ENCODE measurements at regions not wholly inside any gene's neighbourhood (a gene's known extent, or its start where the extent isn't known, plus 50 kb on each side); places are given as distances from the start of the nearest gene placed in this dataset.
"Not testable (repeated sequence)": the region's sequence is repeated elsewhere in the genome, so short reads cannot be mapped to it uniquely, and the experiment has no call there.

GRCh38 chr5:8714198-8714597 lies 831.7 kb downstream of the SEMA5A start:
- H3K27ac Mint-ChIP-seq = no peak overlapping the region
- DNase-seq = no peak
- no peaks in the 10 kb centered on the region for H3K4me1 Mint-ChIP-seq

DNA sequence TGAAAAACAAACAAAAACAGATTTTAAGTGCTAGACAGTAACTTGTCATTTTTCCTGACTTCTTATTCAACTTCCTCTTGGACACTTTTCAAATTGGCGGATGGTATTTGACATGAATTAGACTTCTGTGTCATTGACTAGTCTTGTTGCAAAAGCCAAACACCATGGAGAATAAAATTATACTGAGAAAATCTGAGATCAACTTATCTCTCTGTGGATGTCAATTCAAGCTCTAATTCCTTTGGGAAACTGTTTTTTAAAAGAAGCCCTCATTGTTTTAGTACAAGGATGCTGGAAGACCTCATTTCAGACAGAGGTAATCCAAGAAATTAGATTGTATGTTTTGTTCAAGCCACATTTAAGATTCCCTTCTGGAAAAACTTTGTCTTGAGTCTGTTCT lies 831.0 kb downstream of the SEMA5A start:
- H3K4me1 Mint-ChIP-seq = no peaks in the 10 kb centered on the region
- no peaks in the 10 kb centered on the region for H3K9me3 Mint-ChIP-seq
- H3K27me3 Mint-ChIP-seq = no peaks in the 10 kb centered on the region
- H3K27ac Mint-ChIP-seq = no peak overlapping the region
- no peak overlapping the region for H3K4me3 Mint-ChIP-seq
- intact Hi-C loops (cut with micrococcal nuclease) = no loop called here
- no peak for DNase-seq
- no peaks in the 10 kb centered on the region for H3K36me3 Mint-ChIP-seq (ENCODE audit: low read depth)

More at GRCh38 chr5:8714198-8714597, 831.7 kb downstream of the SEMA5A start:
- intact Hi-C loops (cut with micrococcal nuclease) = no loop called here
- H3K4me3 Mint-ChIP-seq = no peak overlapping the region
- H3K9me3 Mint-ChIP-seq = no peaks in the 10 kb centered on the region
- no peaks in the 10 kb centered on the region for H3K27me3 Mint-ChIP-seq
- H3K36me3 Mint-ChIP-seq (ENCODE audit: low read depth) = no peaks in the 10 kb centered on the region

DNA sequence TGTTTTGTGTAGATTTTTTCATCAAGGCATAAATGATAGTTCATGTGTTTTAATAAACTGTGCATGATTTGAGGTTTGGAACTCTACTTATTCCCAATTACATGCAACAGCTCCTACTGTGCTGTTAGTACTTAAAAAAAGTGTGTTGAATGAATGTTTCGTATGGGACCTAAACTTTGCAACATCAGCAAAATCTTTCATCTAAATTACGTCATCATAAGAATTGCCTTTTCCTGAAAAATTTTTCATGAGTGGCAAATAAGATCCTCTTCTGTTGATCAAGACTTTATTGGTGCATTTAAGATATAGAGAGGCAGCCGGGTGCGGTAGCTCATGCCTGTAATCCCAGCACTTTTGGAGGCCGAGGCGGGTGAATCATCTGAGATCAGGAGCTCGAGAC lies 826.1 kb downstream of the SEMA5A start:
- H3K36me3 Mint-ChIP-seq (ENCODE audit: low read depth) = no peaks in the 10 kb centered on the region
- H3K27ac Mint-ChIP-seq = no peak overlapping the region
- H3K27me3 Mint-ChIP-seq = no peaks in the 10 kb centered on the region
- intact Hi-C loops (cut with micrococcal nuclease) = no loop called here
- no peak overlapping the region for H3K4me3 Mint-ChIP-seq
- H3K9me3 Mint-ChIP-seq = no peaks in the 10 kb centered on the region
- no peaks in the 10 kb centered on the region for H3K4me1 Mint-ChIP-seq
- DNase-seq = no peak

DNA sequence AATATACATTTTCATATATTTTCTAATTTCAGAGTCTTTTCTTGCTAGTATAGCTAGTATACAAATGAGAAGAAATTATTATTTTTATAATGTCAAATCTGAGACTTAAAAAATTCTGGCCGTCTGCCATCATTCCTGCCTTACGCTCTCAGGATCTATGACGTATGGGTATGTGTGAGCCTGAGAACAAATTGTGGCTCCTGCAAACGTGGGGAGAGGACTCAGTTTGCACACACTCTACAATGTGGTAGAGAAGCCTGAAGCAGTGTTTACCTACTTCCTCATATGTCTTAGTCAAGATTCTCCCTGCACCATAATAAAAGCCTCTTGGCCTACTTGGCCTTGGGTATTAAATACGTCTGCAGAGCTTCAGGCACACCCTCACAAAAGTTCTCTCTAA lies 825.4 kb downstream of the SEMA5A start:
- Mint-ChIP-seq H3K36me3 (ENCODE audit: low read depth) (no peaks in the 10 kb centered on the region), H3K27me3 (no peaks in the 10 kb centered on the region), H3K4me3 (no peak overlapping the region), H3K27ac (no peak overlapping the region), H3K4me1 (no peaks in the 10 kb centered on the region), H3K9me3 (no peaks in the 10 kb centered on the region)
- DNase-seq = no peak
- intact Hi-C loops (cut with micrococcal nuclease) = no loop called here

DNA sequence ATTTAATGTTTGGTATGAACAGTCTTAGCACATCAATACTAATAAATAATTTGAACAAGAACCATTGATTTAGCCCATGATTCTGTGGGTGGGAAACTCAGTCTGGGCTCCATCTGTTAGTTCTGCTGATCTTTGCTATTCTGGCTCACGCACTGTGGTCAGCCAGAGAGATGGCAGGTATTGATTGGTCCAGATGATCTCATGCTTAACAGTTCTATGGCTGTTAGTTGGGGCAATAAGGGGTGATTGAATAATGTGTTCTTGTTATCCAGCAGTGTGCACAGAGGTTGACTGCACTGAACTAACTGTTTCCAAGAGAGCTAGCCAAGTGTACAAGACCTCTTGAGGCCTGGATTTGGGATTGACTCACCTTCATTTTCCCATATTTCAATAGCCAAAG lies 824.3 kb downstream of the SEMA5A start:
- H3K9me3 Mint-ChIP-seq = no peaks in the 10 kb centered on the region
- no peak overlapping the region for H3K4me3 Mint-ChIP-seq
- H3K27ac Mint-ChIP-seq = no peak overlapping the region
- no peaks in the 10 kb centered on the region for H3K36me3 Mint-ChIP-seq (ENCODE audit: low read depth)
- DNase-seq = no peak
- intact Hi-C loops (cut with micrococcal nuclease) = no loop called here
- no peaks in the 10 kb centered on the region for H3K27me3 Mint-ChIP-seq
- H3K4me1 Mint-ChIP-seq = no peaks in the 10 kb centered on the region

DNA sequence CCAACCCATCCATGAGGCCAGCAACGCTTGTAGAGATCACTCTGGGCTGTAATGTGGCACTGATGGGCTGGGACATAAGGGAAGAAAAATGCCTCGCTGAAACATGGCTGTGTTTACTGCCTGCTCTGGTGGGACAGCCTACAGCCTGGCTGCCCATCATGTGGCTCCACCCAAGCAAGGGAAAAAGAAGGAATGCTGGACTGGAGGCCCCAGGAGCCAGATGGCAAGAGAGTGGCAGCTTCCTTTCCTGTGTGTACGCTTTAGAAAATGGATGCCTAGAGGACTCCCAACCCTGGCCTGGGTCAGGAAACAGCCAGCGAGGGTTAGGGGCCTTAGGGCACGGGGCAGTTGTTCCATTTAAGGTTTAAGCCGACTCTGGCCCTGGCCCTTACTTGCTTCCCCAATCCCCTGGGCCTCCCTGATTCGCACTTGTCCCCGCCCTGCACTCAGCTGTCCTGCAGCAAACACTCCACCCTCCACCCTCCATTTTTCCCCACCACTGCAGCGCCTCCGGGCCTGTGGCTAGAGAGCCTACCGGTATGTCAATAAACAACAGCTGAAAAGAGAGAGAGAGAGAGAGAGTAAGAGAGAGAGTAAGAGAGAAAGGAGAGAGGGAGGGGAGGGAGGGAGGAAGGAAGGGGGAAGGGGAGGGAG lies 819.4 kb downstream of the SEMA5A start:
- no peaks in the 10 kb centered on the region for H3K9me3 Mint-ChIP-seq
- no peaks in the 10 kb centered on the region for H3K4me1 Mint-ChIP-seq
- no peaks in the 10 kb centered on the region for H3K36me3 Mint-ChIP-seq (ENCODE audit: low read depth)
- no peak for DNase-seq
- no peak overlapping the region for H3K27ac Mint-ChIP-seq
- no peak overlapping the region for H3K4me3 Mint-ChIP-seq
- no peaks in the 10 kb centered on the region for H3K27me3 Mint-ChIP-seq
- intact Hi-C loops (cut with micrococcal nuclease) = no loop called here

- Mint-ChIP-seq H3K27ac (no peak overlapping the region), H3K9me3 (no peaks in the 10 kb centered on the region), H3K36me3 (ENCODE audit: low read depth) (no peaks in the 10 kb centered on the region), H3K4me3 (no peak overlapping the region), H3K27me3 (no peaks in the 10 kb centered on the region), H3K4me1 (no peaks in the 10 kb centered on the region)
- intact Hi-C loops (cut with micrococcal nuclease) = no loop called here
- DNase-seq = no peak
Measured at GRCh38 chr5:8727396-8727795, 818.5 kb downstream of the SEMA5A start.

DNA sequence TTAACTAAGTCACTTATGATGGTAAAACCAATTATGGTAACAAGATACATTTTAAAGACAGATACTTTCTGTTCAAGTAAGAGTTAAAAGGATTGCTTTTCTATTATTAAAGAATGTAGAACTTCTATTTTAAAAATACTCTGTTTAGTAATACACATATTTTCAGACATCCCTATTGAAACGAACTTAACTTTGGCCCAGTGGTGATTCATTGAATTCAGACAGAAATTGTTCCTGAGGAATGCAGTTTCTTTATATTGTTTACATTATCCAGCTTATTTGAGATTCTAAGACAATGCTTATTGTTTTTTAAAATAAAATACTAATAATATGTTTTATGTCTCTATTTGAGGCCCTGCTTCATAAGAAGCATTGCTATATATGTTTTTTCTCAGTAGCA lies 816.4 kb downstream of the SEMA5A start:
- Mint-ChIP-seq H3K27me3 (no peaks in the 10 kb centered on the region), H3K9me3 (peaks cover 3% of the 10 kb centered on the region), H3K4me3 (no peak overlapping the region), H3K4me1 (no peaks in the 10 kb centered on the region), H3K36me3 (ENCODE audit: low read depth) (no peaks in the 10 kb centered on the region), H3K27ac (no peak overlapping the region)
- intact Hi-C loops (cut with micrococcal nuclease) = no loop called here
- no peak for DNase-seq

- Mint-ChIP-seq H3K27me3 (no peaks in the 10 kb centered on the region), H3K4me1 (no peaks in the 10 kb centered on the region)
Measured at GRCh38 chr5:8730194-8730593, 815.7 kb downstream of the SEMA5A start.

DNA sequence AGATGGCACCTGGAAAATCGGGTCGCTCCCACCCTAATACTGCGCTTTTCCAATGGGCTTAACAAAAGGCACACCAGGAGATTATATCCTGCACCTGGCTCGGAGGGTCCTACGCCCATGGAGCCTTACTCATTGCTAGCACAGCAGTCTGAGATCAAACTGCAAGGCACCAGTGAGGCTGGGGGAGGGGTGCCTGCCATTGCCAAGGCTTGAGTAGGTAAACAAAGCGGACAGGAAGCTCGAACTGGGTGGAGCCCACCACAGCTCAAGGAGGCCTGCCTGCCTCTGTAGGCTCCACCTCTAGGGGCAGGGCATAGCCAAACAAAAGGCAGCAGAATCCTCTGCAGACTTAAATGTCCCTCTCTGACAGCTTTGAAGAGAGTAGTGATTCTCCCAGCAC lies 814.8 kb downstream of the SEMA5A start:
- H3K27me3 Mint-ChIP-seq; H3K27ac Mint-ChIP-seq; DNase-seq; H3K9me3 Mint-ChIP-seq; H3K4me1 Mint-ChIP-seq; H3K36me3 Mint-ChIP-seq (ENCODE audit: low read depth); intact Hi-C loops (cut with micrococcal nuclease); H3K4me3 Mint-ChIP-seq: not testable (repeated sequence)

More at GRCh38 chr5:8730194-8730593, 815.7 kb downstream of the SEMA5A start:
- peaks cover 3% of the 10 kb centered on the region for H3K9me3 Mint-ChIP-seq
- no peak for DNase-seq
- no peak overlapping the region for H3K27ac Mint-ChIP-seq
- no peak overlapping the region for H3K4me3 Mint-ChIP-seq
- no peaks in the 10 kb centered on the region for H3K36me3 Mint-ChIP-seq (ENCODE audit: low read depth)
- intact Hi-C loops (cut with micrococcal nuclease) = no loop called here

- H3K9me3 Mint-ChIP-seq = peaks cover 8% of the 10 kb centered on the region
- no peak for DNase-seq
- no peaks in the 10 kb centered on the region for H3K4me1 Mint-ChIP-seq
- H3K36me3 Mint-ChIP-seq (ENCODE audit: low read depth) = no peaks in the 10 kb centered on the region
- no peak overlapping the region for H3K4me3 Mint-ChIP-seq
- H3K27me3 Mint-ChIP-seq = no peaks in the 10 kb centered on the region
- H3K27ac Mint-ChIP-seq = no peak overlapping the region
- intact Hi-C loops (cut with micrococcal nuclease) = no loop called here
Measured at GRCh38 chr5:8740595-8740994, 805.3 kb downstream of the SEMA5A start.

- no peak for DNase-seq
- Mint-ChIP-seq H3K4me3 (no peak overlapping the region), H3K9me3 (no peaks in the 10 kb centered on the region), H3K36me3 (ENCODE audit: low read depth) (no peaks in the 10 kb centered on the region), H3K27me3 (no peaks in the 10 kb centered on the region), H3K4me1 (no peaks in the 10 kb centered on the region), H3K27ac (no peak overlapping the region)
- intact Hi-C loops (cut with micrococcal nuclease) = no loop called here
Measured at GRCh38 chr5:8749556-8749955, 796.3 kb downstream of the SEMA5A start.

DNA sequence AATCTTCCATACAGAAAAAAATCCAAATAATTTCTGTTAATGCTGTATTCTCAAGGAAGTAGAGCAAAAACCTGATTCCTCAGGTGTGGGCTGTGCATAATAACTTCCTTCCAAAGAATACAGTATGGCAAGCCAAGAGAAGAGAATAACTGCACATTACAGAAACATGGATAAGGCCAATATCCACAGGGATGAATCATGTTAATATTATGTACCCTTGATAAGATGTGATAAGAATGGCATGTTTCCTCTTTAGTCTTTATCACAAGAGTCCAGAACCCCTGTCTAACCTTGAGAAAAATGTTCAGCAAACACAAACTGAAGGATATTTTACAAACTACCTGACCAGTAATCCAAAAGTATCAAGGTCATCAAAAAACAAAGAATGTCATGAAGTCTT lies 795.8 kb downstream of the SEMA5A start:
- DNase-seq = no peak
- intact Hi-C loops (cut with micrococcal nuclease) = no loop called here
- H3K27me3 Mint-ChIP-seq = no peaks in the 10 kb centered on the region
- no peaks in the 10 kb centered on the region for H3K4me1 Mint-ChIP-seq
- no peak overlapping the region for H3K4me3 Mint-ChIP-seq
- H3K9me3 Mint-ChIP-seq = no peaks in the 10 kb centered on the region
- H3K36me3 Mint-ChIP-seq (ENCODE audit: low read depth) = no peaks in the 10 kb centered on the region
- H3K27ac Mint-ChIP-seq = no peak overlapping the region

DNA sequence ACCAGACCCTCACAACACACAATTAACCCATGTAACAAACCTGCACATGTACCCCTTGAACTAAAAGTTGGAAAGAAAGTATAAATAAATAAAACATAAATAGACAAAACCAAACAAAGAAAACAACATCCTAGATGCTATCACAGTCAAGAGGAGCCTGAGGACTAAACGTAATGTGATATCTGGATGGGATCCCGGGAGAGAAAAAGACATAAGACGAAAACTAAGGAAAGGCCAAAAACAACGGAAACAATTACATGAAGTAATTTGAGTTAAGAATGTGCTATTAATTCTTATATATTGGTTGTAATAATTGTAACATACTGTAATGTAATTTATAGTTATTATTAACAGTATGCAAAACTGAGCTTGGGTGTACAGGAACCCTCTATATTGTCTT lies 793.9 kb downstream of the SEMA5A start:
- Mint-ChIP-seq H3K27me3 (no peaks in the 10 kb centered on the region), H3K36me3 (ENCODE audit: low read depth) (no peaks in the 10 kb centered on the region), H3K27ac (no peak overlapping the region), H3K4me1 (no peaks in the 10 kb centered on the region), H3K4me3 (no peak overlapping the region), H3K9me3 (no peaks in the 10 kb centered on the region)
- no peak for DNase-seq
- intact Hi-C loops (cut with micrococcal nuclease) = no loop called here

GRCh38 chr5:8752595-8752994 lies 793.3 kb downstream of the SEMA5A start:
- H3K4me3 Mint-ChIP-seq = no peak overlapping the region
- H3K27ac Mint-ChIP-seq = no peak overlapping the region
- H3K36me3 Mint-ChIP-seq (ENCODE audit: low read depth) = no peaks in the 10 kb centered on the region
- no peaks in the 10 kb centered on the region for H3K27me3 Mint-ChIP-seq
- H3K9me3 Mint-ChIP-seq = no peaks in the 10 kb centered on the region
- intact Hi-C loops (cut with micrococcal nuclease) = no loop called here
- no peaks in the 10 kb centered on the region for H3K4me1 Mint-ChIP-seq
- no peak for DNase-seq
